Keratinocyte (primary cell): ENCODE measurements at regions not wholly inside any gene's neighbourhood (a gene's known extent, or its start where the extent isn't known, plus 50 kb on each side); places are given as distances from the start of the nearest gene placed in this dataset.

ENCODE experiments used
- EZH2 ChIP-seq: IDR thresholded peaks from one replicate; pipeline ENCODE4 v1.6.1; 2012; ENCODE audit warnings: inconsistent platforms, mild to moderate bottlenecking, low read length, moderate library complexity
- TF ChIP-seq, protein P1 (sequence below), 3 experiments: IDR thresholded peaks in 1 of 3; conservative IDR thresholded peaks in 1 of 3; optimal IDR thresholded peaks in 1 of 3; 2 replicates in 2 of 3; 3 replicates in 1 of 3; pipeline versions ENCODE3 to v1.5.1; 2011; ENCODE audit warnings: low read length in 3 of 3, mild to moderate bottlenecking in 3 of 3, moderate library complexity in 2 of 3, control low read depth in 1 of 3, inconsistent platforms in 1 of 3; ENCODE audit not compliant: insufficient read depth in 2 of 3; ENCODE audit errors: extremely low read depth in 1 of 3

DNA sequence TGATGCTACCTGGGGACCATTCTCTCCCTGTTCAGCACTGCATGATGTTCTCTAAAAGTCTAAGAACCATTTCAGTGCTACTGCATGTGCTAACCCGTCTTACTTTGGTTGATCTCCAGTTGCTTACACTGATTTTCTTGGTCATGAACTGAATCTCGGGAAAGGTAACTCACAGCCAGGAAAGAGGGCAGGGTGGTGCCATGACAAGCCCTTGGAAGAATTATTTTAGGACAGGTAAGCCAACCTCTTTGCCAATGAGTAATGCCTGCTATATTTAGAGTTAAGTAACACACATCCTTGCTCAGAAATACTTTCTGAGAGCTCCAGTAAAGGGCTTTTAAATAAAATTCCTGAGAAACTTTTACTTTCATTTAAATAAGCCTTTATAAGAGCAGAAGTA, 126.7 kb downstream of the ARL4A start:
- TF ChIP-seq, protein P1, sequence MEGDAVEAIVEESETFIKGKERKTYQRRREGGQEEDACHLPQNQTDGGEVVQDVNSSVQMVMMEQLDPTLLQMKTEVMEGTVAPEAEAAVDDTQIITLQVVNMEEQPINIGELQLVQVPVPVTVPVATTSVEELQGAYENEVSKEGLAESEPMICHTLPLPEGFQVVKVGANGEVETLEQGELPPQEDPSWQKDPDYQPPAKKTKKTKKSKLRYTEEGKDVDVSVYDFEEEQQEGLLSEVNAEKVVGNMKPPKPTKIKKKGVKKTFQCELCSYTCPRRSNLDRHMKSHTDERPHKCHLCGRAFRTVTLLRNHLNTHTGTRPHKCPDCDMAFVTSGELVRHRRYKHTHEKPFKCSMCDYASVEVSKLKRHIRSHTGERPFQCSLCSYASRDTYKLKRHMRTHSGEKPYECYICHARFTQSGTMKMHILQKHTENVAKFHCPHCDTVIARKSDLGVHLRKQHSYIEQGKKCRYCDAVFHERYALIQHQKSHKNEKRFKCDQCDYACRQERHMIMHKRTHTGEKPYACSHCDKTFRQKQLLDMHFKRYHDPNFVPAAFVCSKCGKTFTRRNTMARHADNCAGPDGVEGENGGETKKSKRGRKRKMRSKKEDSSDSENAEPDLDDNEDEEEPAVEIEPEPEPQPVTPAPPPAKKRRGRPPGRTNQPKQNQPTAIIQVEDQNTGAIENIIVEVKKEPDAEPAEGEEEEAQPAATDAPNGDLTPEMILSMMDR (optimal IDR thresholded peaks at IDR 0.05 in 1 of 3, IDR thresholded peaks at IDR 0.05 in 1 of 3, conservative IDR thresholded peaks at IDR 0.05 in 1 of 3; ENCODE audit: extremely low read depth in 1 of 3, insufficient read depth in 2 of 3, low read length in 3 of 3) = no peak
- no peak for TF ChIP-seq EZH2
